Bronchial epithelial cell (primary cell): ENCODE measurements at regions not wholly inside any gene's neighbourhood (a gene's known extent, or its start where the extent isn't known, plus 50 kb on each side); places are given as distances from the start of the nearest gene placed in this dataset.
"Not testable (repeated sequence)": the region's sequence is repeated elsewhere in the genome, so short reads cannot be mapped to it uniquely, and the experiment has no call there.

Experiments used
- DNase-seq: peaks from one replicate; pipeline ENCODE4 v3.0.0-alpha.2; 2010; ENCODE audit warnings: low read depth
- FAIRE-seq: peaks from 2 replicates; lab custom pipeline; 2011; peaks lifted over from hg19 to GRCh38; lab: Jason Lieb, UNC
- H3K27me3 ChIP-seq: 2 replicates; pipeline ENCODE4 v1.5.1; 2011; ENCODE audit warnings: low read length; ENCODE audit not compliant: control insufficient read depth, insufficient read depth
- H3K36me3 ChIP-seq: 2 replicates; pipeline ENCODE4 v1.5.1; 2011; ENCODE audit warnings: low read length; ENCODE audit not compliant: control insufficient read depth, insufficient read depth
- H3K4me3 ChIP-seq: 2 replicates; pipeline ENCODE4 v1.5.1; 2011; ENCODE audit warnings: mild to moderate bottlenecking, low read depth, low read length, control low read depth
- CTCF ChIP-seq: IDR thresholded peaks from 2 replicates; pipeline ENCODE4 v1.5.1; 2011; ENCODE audit warnings: mild to moderate bottlenecking, moderate library complexity, low read length, control low read depth, inconsistent platforms; ENCODE audit not compliant: insufficient read depth, severe bottlenecking

- H3K4me3 ChIP-seq, result no peak overlapping the region
- H3K27me3 ChIP-seq, result no peaks in the 10 kb centered on the region
- TF ChIP-seq CTCF, result no peak
- no peak for FAIRE-seq
- no peak for DNase-seq
- no peaks in the 10 kb centered on the region for H3K36me3 ChIP-seq
Observed at GRCh38 chr4:186846426-186846825, 122.8 kb upstream of the FAT1 start.

- H3K36me3 ChIP-seq, FAIRE-seq, H3K27me3 ChIP-seq, H3K4me3 ChIP-seq, DNase-seq: not testable (repeated sequence)
Observed at GRCh38 chr4:186847429-186848131, 123.9 kb upstream of the FAT1 start.

GRCh38 chr4:186848437-186848836 lies 124.8 kb upstream of the FAT1 start:
- Histone ChIP-seq H3K4me3 (no peak overlapping the region), H3K36me3 (no peaks in the 10 kb centered on the region), H3K27me3 (no peaks in the 10 kb centered on the region)
- no peak for TF ChIP-seq CTCF
- no peak for DNase-seq
- no peak for FAIRE-seq

- no peak for FAIRE-seq
- no peak for TF ChIP-seq CTCF
Observed at GRCh38 chr4:186851291-186852072, 127.8 kb upstream of the FAT1 start.

GRCh38 chr4:186852073-186852420 lies 128.4 kb upstream of the FAT1 start:
- peak; percentile 83 for DNase-seq
- Histone ChIP-seq H3K4me3 (no peak overlapping the region), H3K27me3 (no peaks in the 10 kb centered on the region), H3K36me3 (no peaks in the 10 kb centered on the region)
- no peak for TF ChIP-seq CTCF
- no peak for FAIRE-seq

More at GRCh38 chr4:186851291-186852072, 127.8 kb upstream of the FAT1 start:
- Histone ChIP-seq H3K4me3 (no peak overlapping the region), H3K27me3 (no peaks in the 10 kb centered on the region), H3K36me3 (no peaks in the 10 kb centered on the region)
- DNase-seq, result no peak

- Histone ChIP-seq H3K36me3 (no peaks in the 10 kb centered on the region), H3K27me3 (no peaks in the 10 kb centered on the region), H3K4me3 (no peak overlapping the region)
- FAIRE-seq, result no peak
- no peak for TF ChIP-seq CTCF
- no peak for DNase-seq
Observed at GRCh38 chr4:186852964-186853391, 129.3 kb upstream of the FAT1 start.
